ENCODE measurements at regions not wholly inside any gene's neighbourhood (a gene's known extent, or its start where the extent isn't known, plus 50 kb on each side); places are given as distances from the start of the nearest gene placed in this dataset.

DNA sequence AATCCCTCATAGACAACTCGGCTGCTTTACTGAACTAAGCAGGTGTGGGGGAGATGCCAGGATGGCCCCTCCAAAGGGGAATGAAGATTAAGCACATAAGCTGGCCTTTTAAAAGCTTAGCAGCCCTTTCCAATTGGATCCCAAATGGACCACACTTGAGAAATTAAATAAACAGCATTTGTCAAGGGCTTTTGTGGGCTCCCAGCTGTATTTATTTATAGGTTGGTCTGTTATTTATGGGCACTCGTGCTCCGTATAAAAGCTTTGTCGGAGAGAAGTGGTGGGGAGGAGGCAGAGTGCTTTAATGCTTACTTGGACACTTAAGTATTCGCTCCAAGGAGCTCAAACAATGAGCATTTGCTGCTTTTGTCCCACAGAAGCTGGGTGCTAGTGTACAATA lies 580.2 kb downstream of the MED13L start (continued):
- TF ChIP-seq NR3C1 (CRISPR knock-in tag; IDR thresholded peaks at IDR 0.05) = no peak
- no peak for TF ChIP-seq CAMTA2 (CRISPR knock-in tag; conservative IDR thresholded peaks at IDR 0.05)

DNA sequence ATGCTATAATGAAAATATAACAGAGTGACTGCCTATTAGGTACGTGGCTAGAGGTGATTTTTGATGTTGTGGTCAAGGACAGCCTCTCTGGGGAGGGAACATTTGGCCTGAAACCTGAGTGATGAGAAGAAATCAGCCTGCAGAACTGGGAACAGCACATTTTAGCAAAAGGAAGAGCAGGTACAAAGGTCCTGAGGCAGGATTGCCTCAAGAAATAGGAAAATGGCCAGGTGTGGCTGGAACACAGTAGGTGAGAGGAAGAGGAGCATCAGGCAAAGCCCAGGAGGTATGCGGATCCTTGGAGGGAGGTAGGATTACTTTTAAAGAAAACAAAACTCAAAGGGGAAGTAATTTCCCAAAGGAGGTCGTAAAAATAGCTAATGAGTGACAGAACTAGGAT lies 582.9 kb downstream of the MED13L start:
- Histone ChIP-seq H4K20me1 (replicated peaks; ENCODE audit: control insufficient read depth, insufficient read depth, low read length) (no peaks in the 10 kb centered on the region), H3K4me3 (no peak overlapping the region), H3K9ac (ENCODE audit: insufficient read depth in 1 of 2, low read depth in 2 of 2, low read length in 2 of 2) (no peak overlapping the region), H3K4me1 (replicated peaks in 1 of 2; ENCODE audit: control insufficient read depth in 2 of 2, insufficient read depth in 2 of 2, low read length in 2 of 2) (no peaks in the 10 kb centered on the region), H3K79me2 (ENCODE audit: control insufficient read depth, insufficient read depth, low read length) (no peaks in the 10 kb centered on the region), H3K27ac (ENCODE audit: extremely low read depth, low read depth, low read length) (no peak overlapping the region), H3K9me3 (replicated peaks; ENCODE audit: control insufficient read depth, insufficient read depth, low read depth, low read length) (no peaks in the 10 kb centered on the region), H3K36me3 (ENCODE audit: control insufficient read depth, insufficient read depth, low read length) (no peaks in the 10 kb centered on the region), H2AFZ (ENCODE audit: low read depth, low read length) (no peak overlapping the region), H3K9me1 (ENCODE audit: control insufficient read depth, insufficient read depth, low read length) (no peaks in the 10 kb centered on the region), H3K4me2 (ENCODE audit: insufficient read depth, low read length) (no peak overlapping the region), H3K27me3 (ENCODE audit: control insufficient read depth in 2 of 2, insufficient read depth in 2 of 2, low read length in 2 of 2) (no peaks in the 10 kb centered on the region; a peak in 1 of 5 replicates)
- CTCF ChIA-PET (ENCODE audit: low intra/inter-chr PET ratio) = no interaction called here
- intact Hi-C loops (cut with micrococcal nuclease) = no loop called here
- TF ChIP-seq ARNT (IDR thresholded peaks at IDR 0.05) (no peak), ARHGAP35 (IDR thresholded peaks at IDR 0.05; ENCODE audit: partially characterized antibody) (no peak), CBX1 (IDR thresholded peaks at IDR 0.05; ENCODE audit: low read depth) (no peak), KLF10 (CRISPR knock-in tag; IDR thresholded peaks at IDR 0.05) (no peak), SRSF7 (optimal IDR thresholded peaks at IDR 0.05; ENCODE audit: low read depth, low read length) (no peak), HDAC8 (tag; IDR thresholded peaks at IDR 0.05) (no peak), PTTG1 (tag; IDR thresholded peaks at IDR 0.05; ENCODE audit: low read depth) (no peak), SMAD2 (IDR thresholded peaks at IDR 0.05; ENCODE audit: low read depth, low read length) (no peak), CCNT2 (IDR thresholded peaks at IDR 0.05; ENCODE audit: borderline replicate concordance, extremely low read depth, insufficient read length, low read depth, low read length) (no peak), ZFP30 (CRISPR knock-in tag; IDR thresholded peaks at IDR 0.05; ENCODE audit: borderline replicate concordance) (no peak), HNRNPL (IDR thresholded peaks at IDR 0.05; ENCODE audit: low read depth, low read length) (no peak)
- TF ChIP-seq, protein P1, sequence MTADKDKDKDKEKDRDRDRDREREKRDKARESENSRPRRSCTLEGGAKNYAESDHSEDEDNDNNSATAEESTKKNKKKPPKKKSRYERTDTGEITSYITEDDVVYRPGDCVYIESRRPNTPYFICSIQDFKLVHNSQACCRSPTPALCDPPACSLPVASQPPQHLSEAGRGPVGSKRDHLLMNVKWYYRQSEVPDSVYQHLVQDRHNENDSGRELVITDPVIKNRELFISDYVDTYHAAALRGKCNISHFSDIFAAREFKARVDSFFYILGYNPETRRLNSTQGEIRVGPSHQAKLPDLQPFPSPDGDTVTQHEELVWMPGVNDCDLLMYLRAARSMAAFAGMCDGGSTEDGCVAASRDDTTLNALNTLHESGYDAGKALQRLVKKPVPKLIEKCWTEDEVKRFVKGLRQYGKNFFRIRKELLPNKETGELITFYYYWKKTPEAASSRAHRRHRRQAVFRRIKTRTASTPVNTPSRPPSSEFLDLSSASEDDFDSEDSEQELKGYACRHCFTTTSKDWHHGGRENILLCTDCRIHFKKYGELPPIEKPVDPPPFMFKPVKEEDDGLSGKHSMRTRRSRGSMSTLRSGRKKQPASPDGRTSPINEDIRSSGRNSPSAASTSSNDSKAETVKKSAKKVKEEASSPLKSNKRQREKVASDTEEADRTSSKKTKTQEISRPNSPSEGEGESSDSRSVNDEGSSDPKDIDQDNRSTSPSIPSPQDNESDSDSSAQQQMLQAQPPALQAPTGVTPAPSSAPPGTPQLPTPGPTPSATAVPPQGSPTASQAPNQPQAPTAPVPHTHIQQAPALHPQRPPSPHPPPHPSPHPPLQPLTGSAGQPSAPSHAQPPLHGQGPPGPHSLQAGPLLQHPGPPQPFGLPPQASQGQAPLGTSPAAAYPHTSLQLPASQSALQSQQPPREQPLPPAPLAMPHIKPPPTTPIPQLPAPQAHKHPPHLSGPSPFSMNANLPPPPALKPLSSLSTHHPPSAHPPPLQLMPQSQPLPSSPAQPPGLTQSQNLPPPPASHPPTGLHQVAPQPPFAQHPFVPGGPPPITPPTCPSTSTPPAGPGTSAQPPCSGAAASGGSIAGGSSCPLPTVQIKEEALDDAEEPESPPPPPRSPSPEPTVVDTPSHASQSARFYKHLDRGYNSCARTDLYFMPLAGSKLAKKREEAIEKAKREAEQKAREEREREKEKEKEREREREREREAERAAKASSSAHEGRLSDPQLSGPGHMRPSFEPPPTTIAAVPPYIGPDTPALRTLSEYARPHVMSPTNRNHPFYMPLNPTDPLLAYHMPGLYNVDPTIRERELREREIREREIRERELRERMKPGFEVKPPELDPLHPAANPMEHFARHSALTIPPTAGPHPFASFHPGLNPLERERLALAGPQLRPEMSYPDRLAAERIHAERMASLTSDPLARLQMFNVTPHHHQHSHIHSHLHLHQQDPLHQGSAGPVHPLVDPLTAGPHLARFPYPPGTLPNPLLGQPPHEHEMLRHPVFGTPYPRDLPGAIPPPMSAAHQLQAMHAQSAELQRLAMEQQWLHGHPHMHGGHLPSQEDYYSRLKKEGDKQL (CRISPR knock-in tag; IDR thresholded peaks at IDR 0.05; ENCODE audit: borderline replicate concordance) = no peak
- 0% methylated on average over 3 of the region's 3 CpGs for WGBS (ENCODE audit: insufficient coverage, low coverage, missing lambda C conversion rate)
- no TSS peak for BruUV-seq (replicated peaks)
- no peak for ATAC-seq
- DNase-seq (ENCODE audit: extremely low read depth in 1 of 4, low spot score in 3 of 4) = no peak
- in situ Hi-C loops (cut with MboI) = no loop called here
- FAIRE-seq = no peak
- POLR2A ChIA-PET = no interaction called here

All from K562 (cell line).